HUES6 (cell line): ENCODE measurements at regions not wholly inside any gene's neighbourhood (a gene's known extent, or its start where the extent isn't known, plus 50 kb on each side); places are given as distances from the start of the nearest gene placed in this dataset.

Experiments used
- H3K27ac ChIP-seq: 2 replicates; pipeline ENCODE4 v1.7.0; 2013; ENCODE audit warnings: low read depth, mild to moderate bottlenecking, low read length, inconsistent platforms
- H3K27me3 ChIP-seq: 2 replicates; pipeline ENCODE4 v1.6.1; 2013; ENCODE audit warnings: low read length; ENCODE audit not compliant: control insufficient read depth, insufficient read depth
- H3K36me3 ChIP-seq: 2 replicates; pipeline ENCODE4 v1.6.1; 2013; ENCODE audit warnings: low read length; ENCODE audit not compliant: control insufficient read depth, insufficient read depth
- H3K4me1 ChIP-seq: 2 replicates; pipeline ENCODE4 v1.6.1; 2013; ENCODE audit warnings: low read length; ENCODE audit not compliant: control insufficient read depth, insufficient read depth
- H3K4me3 ChIP-seq: 2 replicates; pipeline ENCODE4 v1.5.1; 2013; ENCODE audit warnings: low read depth, low read length
- H3K9ac ChIP-seq: one replicate; pipeline ENCODE4 v1.6.1; 2013; ENCODE audit warnings: mild to moderate bottlenecking, low read length
- H3K9me3 ChIP-seq: 2 replicates; pipeline ENCODE4 v1.6.1; 2013; ENCODE audit warnings: low read depth, low read length; ENCODE audit not compliant: control insufficient read depth, insufficient read depth

DNA sequence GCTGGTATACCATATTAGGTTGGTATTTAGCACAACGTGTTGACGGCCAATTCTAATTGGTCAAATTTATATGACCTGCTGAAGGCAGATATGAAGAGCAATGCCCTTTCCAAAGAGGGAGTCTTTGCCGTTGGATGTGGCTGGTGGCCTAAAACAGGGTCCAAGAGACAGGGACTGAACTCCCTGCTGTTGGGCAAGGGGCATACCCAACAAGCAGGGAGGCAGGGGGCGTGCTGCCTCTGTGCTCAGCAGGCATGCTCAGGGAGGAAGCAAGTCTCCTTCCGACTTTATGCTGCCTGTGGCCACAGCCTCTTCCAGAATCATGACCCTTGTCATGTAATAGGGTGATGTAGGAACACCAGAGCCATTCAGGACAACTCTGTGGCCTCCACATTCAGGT is 167.7 kb upstream of the NPVF start:
- Histone ChIP-seq H3K4me1 (peaks cover 3% of the 10 kb centered on the region; the same call in 1 of the 2 replicates), H3K36me3 (no peaks in the 10 kb centered on the region), H3K4me3 (no peak overlapping the region), H3K9ac (no peak overlapping the region), H3K27ac (no peak overlapping the region), H3K27me3 (no peaks in the 10 kb centered on the region), H3K9me3 (no peaks in the 10 kb centered on the region)

DNA sequence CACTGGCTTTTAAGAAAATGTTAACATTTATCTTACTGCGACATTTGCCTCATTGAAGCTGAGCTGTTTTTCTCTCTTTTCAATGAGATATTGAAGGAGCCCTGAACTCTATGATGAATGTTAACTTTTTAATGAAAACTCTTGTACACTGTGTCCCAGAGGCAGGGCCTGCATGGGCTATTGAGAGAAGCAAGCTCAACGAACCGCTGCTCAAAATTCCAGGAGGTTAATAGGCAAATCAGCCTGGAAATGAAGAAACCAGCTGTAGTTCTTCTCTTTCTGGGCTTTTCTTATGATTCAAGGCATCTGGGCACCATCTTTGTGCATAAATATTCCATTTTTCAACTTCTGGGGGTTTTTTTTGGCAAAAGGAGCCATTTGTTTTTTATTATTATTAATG is 168.4 kb upstream of the NPVF start:
- no peak overlapping the region for H3K9ac ChIP-seq
- H3K4me1 ChIP-seq: peaks cover 3% of the 10 kb centered on the region; the same call in 1 of the 2 replicates
- H3K27me3 ChIP-seq: no peaks in the 10 kb centered on the region
- H3K4me3 ChIP-seq: no peak overlapping the region
- no peaks in the 10 kb centered on the region for H3K36me3 ChIP-seq
- H3K27ac ChIP-seq: no peak overlapping the region
- H3K9me3 ChIP-seq: no peaks in the 10 kb centered on the region

DNA sequence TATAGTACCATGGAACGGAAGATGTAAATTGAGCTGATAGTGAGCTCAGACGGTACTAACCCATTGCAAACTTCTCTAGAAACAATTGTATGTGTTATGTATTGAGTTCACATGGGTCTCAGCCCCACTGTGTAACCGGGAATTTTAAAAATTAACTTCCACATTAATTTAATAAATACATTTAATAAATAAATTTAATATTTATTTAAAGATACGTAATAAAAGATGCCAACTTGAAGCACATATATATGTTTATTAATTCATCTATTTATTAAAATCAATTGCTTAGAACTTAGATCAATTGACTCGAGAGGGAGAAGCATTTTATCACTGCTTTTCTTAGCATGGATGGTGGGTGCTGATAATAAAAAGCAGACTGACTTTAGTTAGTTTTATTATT is 170.1 kb upstream of the NPVF start:
- no peaks in the 10 kb centered on the region for H3K36me3 ChIP-seq
- no peaks in the 10 kb centered on the region for H3K4me1 ChIP-seq
- no peaks in the 10 kb centered on the region for H3K9me3 ChIP-seq
- H3K9ac ChIP-seq: no peak overlapping the region
- no peak overlapping the region for H3K27ac ChIP-seq
- no peaks in the 10 kb centered on the region; the same call in 1 of the 2 replicates for H3K27me3 ChIP-seq
- H3K4me3 ChIP-seq: no peak overlapping the region

DNA sequence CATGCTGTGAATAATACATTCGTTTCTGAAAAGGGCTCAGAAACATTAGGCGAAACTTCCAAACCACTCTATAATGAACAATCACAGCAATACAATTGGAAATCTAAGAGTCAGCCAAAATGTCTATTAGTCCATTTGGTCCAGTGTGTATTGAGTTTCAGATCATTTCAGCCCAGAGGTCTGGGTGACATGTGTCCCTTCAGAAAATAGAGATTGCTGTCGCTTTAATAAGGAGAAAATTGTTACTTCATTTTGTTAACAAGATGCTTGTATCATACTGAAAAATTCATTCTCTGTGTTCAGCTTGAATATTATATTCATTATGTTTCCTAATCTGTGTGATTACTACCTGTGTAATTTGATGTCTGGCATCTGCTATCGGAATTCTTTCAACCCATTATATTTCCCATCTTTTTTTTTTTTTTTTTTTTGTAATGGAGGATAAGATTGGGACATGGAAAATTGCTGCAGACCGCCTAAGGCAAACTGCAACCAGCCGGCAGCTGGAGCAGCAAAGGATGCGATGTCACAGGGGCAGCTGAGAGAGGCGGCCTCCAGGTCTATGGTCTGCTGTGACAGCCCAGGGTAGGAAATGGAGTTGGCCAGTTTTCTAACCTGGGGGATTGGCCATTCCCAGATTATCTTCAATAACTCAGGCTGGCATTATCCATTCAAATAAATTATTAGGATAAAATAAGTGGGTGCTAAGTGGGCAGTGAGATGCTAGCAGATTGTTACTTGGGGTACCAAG is 170.9 kb upstream of the NPVF start:
- Histone ChIP-seq H3K4me3 (no peak overlapping the region), H3K4me1 (no peaks in the 10 kb centered on the region), H3K9me3 (no peaks in the 10 kb centered on the region), H3K27ac (no peak overlapping the region), H3K27me3 (no peaks in the 10 kb centered on the region; the same call in 1 of the 2 replicates), H3K36me3 (no peaks in the 10 kb centered on the region), H3K9ac (no peak overlapping the region)

DNA sequence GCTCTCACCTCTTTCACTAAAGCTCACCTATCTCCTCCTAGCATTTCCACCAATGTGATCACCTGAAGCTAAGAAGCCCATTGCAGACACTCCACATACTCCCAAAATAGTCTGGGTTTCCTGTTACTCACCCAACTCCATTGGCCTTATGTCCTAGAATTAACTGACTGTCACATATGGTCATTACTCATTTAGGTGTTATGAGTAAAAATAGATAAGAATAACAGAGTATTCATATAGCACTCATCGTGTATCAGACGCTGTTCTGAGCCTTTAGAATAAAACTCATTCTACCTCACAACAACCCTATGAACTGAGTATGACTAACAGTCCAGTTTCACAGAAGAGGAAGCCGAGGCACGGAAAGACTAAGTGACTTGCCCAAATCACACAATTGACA is 174.2 kb upstream of the NPVF start:
- no peaks in the 10 kb centered on the region for H3K4me1 ChIP-seq
- no peak overlapping the region for H3K4me3 ChIP-seq
- H3K27me3 ChIP-seq: no peaks in the 10 kb centered on the region; the same call in 1 of the 2 replicates
- H3K9ac ChIP-seq: no peak overlapping the region
- no peaks in the 10 kb centered on the region for H3K9me3 ChIP-seq
- H3K36me3 ChIP-seq: no peaks in the 10 kb centered on the region
- H3K27ac ChIP-seq: no peak overlapping the region

DNA sequence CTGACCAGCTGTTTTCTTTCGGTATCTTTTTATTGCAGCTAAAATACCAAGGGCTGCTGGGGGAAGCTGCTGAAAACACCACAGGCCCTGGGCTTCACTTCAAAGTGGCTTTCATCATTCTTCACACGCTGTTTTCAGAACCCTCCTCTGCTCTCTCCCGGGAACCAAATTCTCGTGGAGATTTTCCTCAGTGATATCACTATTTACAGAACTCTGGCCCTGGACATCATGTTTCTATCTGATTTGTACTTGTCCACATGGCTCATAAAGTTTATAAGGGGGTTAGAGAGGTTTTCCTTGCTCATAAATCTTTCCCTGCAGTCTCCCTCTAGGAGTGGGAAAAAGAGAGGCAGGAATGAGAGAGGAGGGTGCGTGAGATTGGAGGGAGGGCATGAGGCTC is 177.4 kb upstream of the NPVF start:
- Histone ChIP-seq H3K9me3 (no peaks in the 10 kb centered on the region), H3K27me3 (no peaks in the 10 kb centered on the region; the same call in 1 of the 2 replicates), H3K36me3 (no peaks in the 10 kb centered on the region), H3K27ac (no peak overlapping the region), H3K4me1 (no peaks in the 10 kb centered on the region), H3K4me3 (no peak overlapping the region), H3K9ac (no peak overlapping the region)

DNA sequence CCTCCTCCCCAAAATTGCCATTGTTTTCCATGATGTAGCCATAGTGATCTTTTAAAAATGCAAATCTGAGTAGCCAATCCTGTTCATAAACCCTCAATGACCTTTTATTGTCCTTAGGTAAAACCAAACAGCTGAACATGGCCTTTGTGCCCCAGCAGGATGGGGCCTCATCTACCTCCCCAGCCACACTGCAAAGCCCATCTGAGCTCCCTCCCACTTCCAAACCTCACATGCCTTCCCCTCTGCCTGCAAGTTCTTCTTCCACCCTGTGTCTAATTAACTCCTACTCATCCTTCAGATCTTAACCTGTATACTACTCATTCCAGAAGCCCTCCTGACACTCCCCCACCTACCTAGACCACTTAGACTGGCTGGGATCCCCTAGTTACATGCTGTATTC is 178.8 kb upstream of the NPVF start:
- H3K4me1 ChIP-seq: no peaks in the 10 kb centered on the region
- H3K9me3 ChIP-seq: no peaks in the 10 kb centered on the region
- H3K9ac ChIP-seq: no peak overlapping the region
- no peaks in the 10 kb centered on the region for H3K36me3 ChIP-seq
- no peak overlapping the region for H3K4me3 ChIP-seq
- no peaks in the 10 kb centered on the region; the same call in 1 of the 2 replicates for H3K27me3 ChIP-seq
- H3K27ac ChIP-seq: no peak overlapping the region

DNA sequence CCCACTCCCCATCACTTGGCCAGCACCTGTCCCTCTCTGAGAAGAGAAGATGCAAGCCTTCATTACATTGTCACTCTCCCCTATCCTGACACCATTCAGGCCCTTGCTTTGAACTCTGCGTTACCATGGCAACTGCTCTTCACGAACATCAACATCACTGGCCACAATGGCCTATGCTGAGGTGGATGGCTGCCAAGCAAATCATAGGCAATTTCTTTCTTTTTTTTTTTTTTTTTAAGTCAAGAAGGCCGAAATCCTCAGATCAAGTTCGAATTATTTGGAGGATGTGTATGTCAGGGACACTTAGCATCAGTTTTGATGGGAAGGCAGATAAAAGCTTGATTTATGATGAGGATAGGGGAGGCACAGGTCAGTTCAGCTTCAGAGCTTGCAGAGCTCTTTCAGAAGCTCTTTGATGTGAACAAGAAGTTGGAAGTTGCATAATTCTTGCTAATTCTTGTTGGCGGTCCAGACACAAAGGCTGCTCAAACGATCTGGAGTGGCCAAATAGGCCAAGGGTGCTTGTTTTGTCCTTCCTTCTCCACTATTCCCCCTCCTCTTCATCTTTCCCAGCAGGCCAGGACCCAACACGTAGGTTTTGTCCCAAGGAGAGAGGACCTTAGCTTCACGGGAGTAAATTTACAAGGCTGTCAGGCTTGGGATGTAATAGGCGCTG is 179.9 kb upstream of the NPVF start:
- H3K9me3 ChIP-seq: no peaks in the 10 kb centered on the region
- no peak overlapping the region for H3K4me3 ChIP-seq
- no peaks in the 10 kb centered on the region for H3K4me1 ChIP-seq
- H3K36me3 ChIP-seq: no peaks in the 10 kb centered on the region
- no peak overlapping the region for H3K27ac ChIP-seq
- H3K9ac ChIP-seq: no peak overlapping the region
- no peaks in the 10 kb centered on the region; the same call in 1 of the 2 replicates for H3K27me3 ChIP-seq

DNA sequence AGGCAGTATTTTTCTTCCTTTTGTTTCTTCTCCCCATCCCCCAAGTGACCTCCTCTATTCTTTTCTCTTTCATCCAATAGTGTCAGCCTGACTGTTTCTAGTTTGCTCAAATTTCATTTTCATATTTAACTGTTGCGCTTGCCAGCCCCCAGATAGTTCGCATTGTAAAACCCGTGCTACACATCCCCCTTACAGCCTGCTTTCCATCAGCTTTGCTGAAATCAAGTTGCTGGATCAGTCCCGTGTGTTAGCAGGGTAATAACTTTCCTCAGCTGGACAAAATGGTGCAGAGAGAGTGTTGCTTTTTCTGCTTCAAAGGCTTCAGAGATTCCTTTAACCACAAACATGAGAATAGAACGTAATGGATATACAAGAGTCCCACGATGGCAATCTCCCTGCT is 180.6 kb upstream of the NPVF start:
- Histone ChIP-seq H3K9ac (no peak overlapping the region), H3K27me3 (no peaks in the 10 kb centered on the region)

DNA sequence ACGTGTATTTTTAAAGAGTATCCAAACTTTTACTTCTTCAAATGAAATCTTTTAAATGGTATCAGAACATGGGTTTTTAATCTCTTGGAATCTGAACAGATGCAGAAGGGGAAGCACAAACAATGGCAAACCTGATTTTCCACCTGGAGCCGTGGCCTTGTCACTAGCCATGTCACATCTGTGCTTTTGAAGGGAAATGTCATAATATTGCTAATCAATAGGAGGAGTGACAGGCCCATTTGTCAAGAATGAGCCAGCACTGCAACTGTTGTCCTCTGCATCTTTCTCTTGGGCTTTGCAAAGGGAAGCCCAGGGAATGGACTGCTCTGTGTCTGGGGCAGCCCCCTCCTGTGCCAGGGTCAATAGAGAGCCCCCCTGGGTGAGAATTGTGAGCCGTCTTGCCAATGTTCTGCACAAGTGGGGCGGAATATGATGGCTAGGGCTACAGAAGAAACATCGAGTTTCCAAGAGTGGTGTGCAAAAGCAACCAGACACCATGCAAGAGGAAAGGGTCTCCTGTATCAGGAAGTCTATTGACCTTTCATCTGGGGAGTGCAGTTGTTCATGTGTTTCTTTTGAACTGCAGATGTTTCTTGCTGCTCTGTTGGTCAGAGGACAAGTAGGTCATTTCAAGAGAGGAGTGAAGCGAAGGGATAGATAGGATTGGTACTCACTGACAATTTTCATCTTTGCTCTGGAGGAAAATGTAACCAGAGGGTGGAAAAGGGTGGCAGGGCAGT is 181.8 kb upstream of the NPVF start:
- no peak overlapping the region for H3K4me3 ChIP-seq
- H3K27ac ChIP-seq: no peak overlapping the region
- no peaks in the 10 kb centered on the region for H3K4me1 ChIP-seq
- H3K9me3 ChIP-seq: no peaks in the 10 kb centered on the region
- H3K27me3 ChIP-seq: no peaks in the 10 kb centered on the region
- H3K9ac ChIP-seq: no peak overlapping the region
- no peaks in the 10 kb centered on the region for H3K36me3 ChIP-seq

More for the DNA sequence above, 180.6 kb upstream of the NPVF start:
- Histone ChIP-seq H3K4me3 (no peak overlapping the region), H3K27ac (no peak overlapping the region), H3K36me3 (no peaks in the 10 kb centered on the region), H3K4me1 (no peaks in the 10 kb centered on the region), H3K9me3 (no peaks in the 10 kb centered on the region)

DNA sequence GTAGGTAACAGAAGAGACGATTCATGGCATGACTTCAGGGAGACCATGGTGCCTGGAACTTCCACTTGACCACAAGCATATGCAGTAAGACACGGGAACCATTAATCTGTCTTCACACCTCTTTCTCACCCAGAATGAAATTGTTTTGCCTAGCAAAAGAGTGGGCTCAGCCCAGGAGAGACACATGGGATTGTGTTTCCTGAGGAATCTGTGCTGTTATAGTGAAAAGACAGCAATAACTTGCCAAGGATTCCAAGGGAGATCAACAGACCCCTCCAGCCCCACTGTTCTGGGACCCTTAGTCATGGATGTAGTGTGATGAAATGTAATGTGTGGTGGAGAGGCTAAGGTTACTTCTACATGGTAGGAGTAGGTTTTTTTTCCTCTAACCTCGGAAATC is 192.5 kb upstream of the NPVF start:
- Histone ChIP-seq H3K9ac (no peak overlapping the region), H3K9me3 (no peaks in the 10 kb centered on the region), H3K4me1 (0 out of 2 replicates have a peak, but pooled peaks cover 6% of the 10 kb centered on the region), H3K4me3 (no peak overlapping the region), H3K27ac (no peak overlapping the region), H3K36me3 (no peaks in the 10 kb centered on the region), H3K27me3 (no peaks in the 10 kb centered on the region)
